Hepatocyte (in vitro differentiated cells): ENCODE measurements at regions not wholly inside any gene's neighbourhood (a gene's known extent, or its start where the extent isn't known, plus 50 kb on each side); places are given as distances from the start of the nearest gene placed in this dataset.

Source experiments
- DNase-seq: peaks from one replicate; pipeline ENCODE4 v3.0.0-alpha.2; 2016; ENCODE audit warnings: low spot score
- H2AFZ ChIP-seq: fragments of 200-600 bp; sonication (generic); 2 replicates; pipeline ENCODE4 v1.6.0; 2016; ENCODE audit warnings: antibody characterized with exemption, mild to moderate bottlenecking
- H3K27ac ChIP-seq: fragments of 200-600 bp; sonication (generic); 2 replicates; pipeline ENCODE4 v1.5.1; 2016; ENCODE audit warnings: mild to moderate bottlenecking
- H3K27me3 ChIP-seq: fragments of 200-600 bp; sonication (generic); 2 replicates; pipeline ENCODE4 v1.6.1; 2016
- H3K36me3 ChIP-seq: fragments of 200-600 bp; sonication (generic); replicated peaks from 2 replicates; pipeline ENCODE4 v1.5.1; 2016; ENCODE audit warnings: low read depth; ENCODE audit not compliant: insufficient read depth
- H3K4me1 ChIP-seq: fragments of 200-600 bp; sonication (generic); 2 replicates; pipeline ENCODE4 v1.5.1; 2016; ENCODE audit warnings: mild to moderate bottlenecking, moderate library complexity; ENCODE audit not compliant: insufficient read depth
- H3K4me2 ChIP-seq: fragments of 200-600 bp; sonication (generic); 2 replicates; pipeline ENCODE4 v1.6.0; 2016
- H3K4me3 ChIP-seq: fragments of 200-600 bp; sonication (generic); 2 replicates; pipeline ENCODE4 v1.5.1; 2016; ENCODE audit warnings: mild to moderate bottlenecking
- H3K79me2 ChIP-seq: fragments of 200-600 bp; sonication (generic); 2 replicates; pipeline ENCODE4 v1.6.0; 2017; ENCODE audit warnings: mild to moderate bottlenecking
- H3K9me2 ChIP-seq: fragments of 200-600 bp; sonication (generic); replicated peaks from 2 replicates; pipeline ENCODE4 v1.6.0; 2017; ENCODE audit warnings: mild to moderate bottlenecking; ENCODE audit not compliant: insufficient read depth
- H3K9me3 ChIP-seq: fragments of 200-600 bp; sonication (generic); 2 replicates; pipeline ENCODE4 v1.5.1; 2016; ENCODE audit warnings: low read depth, mild to moderate bottlenecking
- H4K20me1 ChIP-seq: fragments of 200-600 bp; sonication (generic); 2 replicates; pipeline ENCODE4 v1.6.0; 2016; ENCODE audit warnings: mild to moderate bottlenecking; ENCODE audit not compliant: insufficient read depth, poor library complexity, severe bottlenecking
- EZH2 ChIP-seq: fragments of 200-600 bp; sonication (generic); IDR thresholded peaks from 2 replicates; pipeline ENCODE4 v1.6.1; 2016; ENCODE audit warnings: antibody characterized with exemption, mild to moderate bottlenecking, borderline replicate concordance
- EZH2phosphoT487 ChIP-seq: fragments of 200-600 bp; sonication (generic); IDR thresholded peaks from one replicate; pipeline ENCODE4 v1.6.1; 2018; ENCODE audit warnings: antibody characterized with exemption, mild to moderate bottlenecking, low read depth, moderate library complexity; ENCODE audit not compliant: unreplicated experiment, severe bottlenecking
- WGBS: methylation state at CpG from one replicate; pipeline ENCODE4 v1.1.6; 2016; ENCODE audit warnings: low lambda C conversion rate; ENCODE audit errors: missing lambda C conversion rate; 5-methylcytosine and 5-hydroxymethylcytosine counted together
- TF ChIP-seq, protein P1 (sequence below): fragments of 200-600 bp; sonication (generic); IDR thresholded peaks from 2 replicates; pipeline ENCODE4 v1.5.1; 2016; ENCODE audit warnings: antibody characterized with exemption, mild to moderate bottlenecking; ENCODE audit not compliant: poor library complexity

DNA sequence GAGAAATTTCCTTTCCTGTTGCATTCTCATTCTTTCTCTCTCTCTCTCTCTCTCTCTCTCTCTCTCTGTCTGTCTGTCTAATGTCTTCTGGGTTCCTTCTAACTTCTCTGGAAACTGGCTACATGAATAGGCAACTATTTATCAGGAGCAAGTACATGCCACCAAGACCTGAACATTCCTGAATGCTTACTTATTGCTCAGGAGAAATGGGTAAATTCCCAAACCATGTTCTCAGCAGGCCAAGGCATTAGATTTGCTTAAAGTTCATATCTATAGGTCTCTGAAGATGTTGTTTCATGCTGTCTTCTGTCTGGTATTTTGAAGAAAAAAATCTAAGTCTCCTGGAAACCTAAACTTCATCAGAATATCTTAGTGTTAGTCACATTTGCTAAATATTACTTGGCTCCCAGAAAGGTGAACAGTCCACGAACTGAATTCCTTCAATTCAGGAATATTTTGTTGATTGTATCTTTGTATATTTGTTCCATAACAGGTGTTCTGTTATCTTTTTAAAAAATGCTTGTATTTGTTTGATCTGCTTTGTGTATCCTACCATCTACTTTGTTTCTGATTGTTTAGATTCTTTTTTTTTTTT is 77.2 kb upstream of the FIGN start:
- no peak overlapping the region for H3K4me2 ChIP-seq
- WGBS: 86% methylated on average over 1 of the region's 1 CpG

DNA sequence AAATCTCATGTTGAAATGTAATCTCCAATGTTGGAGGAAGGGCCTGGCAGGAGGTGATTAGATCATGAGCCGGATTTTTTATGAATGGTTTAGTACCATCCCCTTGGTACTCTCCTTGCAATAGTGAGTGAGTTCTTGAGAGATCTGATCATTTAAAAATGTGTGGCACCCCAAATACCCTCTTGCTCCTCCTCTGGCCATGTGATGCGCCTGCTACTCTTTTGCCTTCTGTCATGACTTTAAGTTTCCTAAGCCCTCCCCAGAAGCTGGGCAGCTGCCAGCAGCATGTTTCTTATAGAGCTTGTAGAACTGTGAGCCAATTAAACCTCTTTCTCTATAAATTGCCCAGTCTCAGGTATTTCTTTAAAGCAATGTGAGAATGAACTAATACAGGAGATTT is 72.6 kb upstream of the FIGN start:
- 94% methylated on average over 2 of the region's 2 CpGs for WGBS
- H3K9me2 ChIP-seq: no peaks in the 10 kb centered on the region
- no peaks in the 10 kb centered on the region for H3K36me3 ChIP-seq
- no peaks in the 10 kb centered on the region for H3K27me3 ChIP-seq
- no peaks in the 10 kb centered on the region for H4K20me1 ChIP-seq
- no peak for TF ChIP-seq EZH2phosphoT487
- no peak for TF ChIP-seq EZH2
- TF ChIP-seq, protein P1, sequence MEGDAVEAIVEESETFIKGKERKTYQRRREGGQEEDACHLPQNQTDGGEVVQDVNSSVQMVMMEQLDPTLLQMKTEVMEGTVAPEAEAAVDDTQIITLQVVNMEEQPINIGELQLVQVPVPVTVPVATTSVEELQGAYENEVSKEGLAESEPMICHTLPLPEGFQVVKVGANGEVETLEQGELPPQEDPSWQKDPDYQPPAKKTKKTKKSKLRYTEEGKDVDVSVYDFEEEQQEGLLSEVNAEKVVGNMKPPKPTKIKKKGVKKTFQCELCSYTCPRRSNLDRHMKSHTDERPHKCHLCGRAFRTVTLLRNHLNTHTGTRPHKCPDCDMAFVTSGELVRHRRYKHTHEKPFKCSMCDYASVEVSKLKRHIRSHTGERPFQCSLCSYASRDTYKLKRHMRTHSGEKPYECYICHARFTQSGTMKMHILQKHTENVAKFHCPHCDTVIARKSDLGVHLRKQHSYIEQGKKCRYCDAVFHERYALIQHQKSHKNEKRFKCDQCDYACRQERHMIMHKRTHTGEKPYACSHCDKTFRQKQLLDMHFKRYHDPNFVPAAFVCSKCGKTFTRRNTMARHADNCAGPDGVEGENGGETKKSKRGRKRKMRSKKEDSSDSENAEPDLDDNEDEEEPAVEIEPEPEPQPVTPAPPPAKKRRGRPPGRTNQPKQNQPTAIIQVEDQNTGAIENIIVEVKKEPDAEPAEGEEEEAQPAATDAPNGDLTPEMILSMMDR: no peak
- no peak overlapping the region for H3K4me2 ChIP-seq
- H3K4me3 ChIP-seq: no peak overlapping the region
- no peaks in the 10 kb centered on the region for H3K79me2 ChIP-seq
- H3K4me1 ChIP-seq: no peaks in the 10 kb centered on the region
- no peaks in the 10 kb centered on the region for H3K9me3 ChIP-seq
- no peak overlapping the region for H2AFZ ChIP-seq
- DNase-seq: no peak
- no peak overlapping the region for H3K27ac ChIP-seq

More for the DNA sequence above, 77.2 kb upstream of the FIGN start:
- Histone ChIP-seq H3K79me2 (no peaks in the 10 kb centered on the region), H3K4me1 (no peaks in the 10 kb centered on the region), H3K9me2 (no peaks in the 10 kb centered on the region), H3K9me3 (peaks cover 6% of the 10 kb centered on the region), H3K27me3 (no peaks in the 10 kb centered on the region), H3K36me3 (no peaks in the 10 kb centered on the region), H4K20me1 (no peaks in the 10 kb centered on the region), H3K4me3 (no peak overlapping the region), H3K27ac (no peak overlapping the region), H2AFZ (no peak overlapping the region)
- DNase-seq: no peak
- TF ChIP-seq, protein P1: no peak
- no peak for TF ChIP-seq EZH2phosphoT487
- no peak for TF ChIP-seq EZH2

DNA sequence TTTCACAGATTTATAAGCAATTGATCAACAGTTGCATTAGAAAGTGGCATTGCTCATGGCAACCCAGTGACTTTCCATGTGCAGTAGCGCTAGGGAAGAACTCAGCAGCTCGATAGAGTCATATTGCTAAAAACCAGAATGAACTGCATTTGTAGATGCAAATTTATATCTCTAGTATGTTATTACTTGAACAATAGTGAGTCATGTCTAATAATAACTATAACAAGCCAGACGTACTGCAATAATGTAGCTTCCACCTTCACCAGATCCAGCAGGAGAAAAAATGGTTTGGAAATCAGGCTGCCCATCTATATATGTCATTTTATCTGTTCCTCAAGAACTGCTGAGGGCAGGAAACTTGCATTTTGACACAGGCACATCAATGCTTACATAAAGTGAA is 66.5 kb upstream of the FIGN start:
- no peaks in the 10 kb centered on the region for H3K27me3 ChIP-seq
- H3K36me3 ChIP-seq: no peaks in the 10 kb centered on the region
- no peaks in the 10 kb centered on the region for H3K9me2 ChIP-seq
- 81% methylated on average over 3 of the region's 3 CpGs for WGBS
- no peaks in the 10 kb centered on the region for H4K20me1 ChIP-seq
- H3K4me3 ChIP-seq: no peak overlapping the region
- TF ChIP-seq, protein P1: no peak
- TF ChIP-seq EZH2phosphoT487: no peak
- TF ChIP-seq EZH2: no peak
- no peak overlapping the region for H3K4me2 ChIP-seq
- no peak for DNase-seq
- H3K9me3 ChIP-seq: no peaks in the 10 kb centered on the region
- H3K4me1 ChIP-seq: peaks cover 5% of the 10 kb centered on the region
- no peak overlapping the region for H2AFZ ChIP-seq
- H3K27ac ChIP-seq: no peak overlapping the region
- H3K79me2 ChIP-seq: no peaks in the 10 kb centered on the region

DNA sequence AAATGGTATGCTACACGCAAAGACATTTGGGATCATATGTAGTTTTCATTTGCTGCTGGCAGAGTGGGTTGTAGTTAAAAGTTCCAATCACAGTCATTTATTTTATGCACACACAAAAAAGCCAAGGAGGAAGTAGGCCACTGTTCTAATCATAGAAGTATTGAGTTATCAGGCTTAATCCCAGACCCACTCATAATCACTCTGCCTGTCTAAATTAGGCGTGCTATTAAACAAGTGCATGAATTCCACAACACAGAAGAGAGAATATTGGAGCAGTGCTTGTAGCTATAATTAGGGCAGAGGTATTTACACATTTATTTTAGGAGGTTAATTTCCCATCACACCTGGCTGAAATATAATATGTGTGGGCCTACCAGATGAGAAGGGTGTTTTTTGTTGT is 65.7 kb upstream of the FIGN start:
- H3K4me1 ChIP-seq: peaks cover 5% of the 10 kb centered on the region
- H3K36me3 ChIP-seq: no peaks in the 10 kb centered on the region
- peak overlapping the region; percentile 59 for H3K4me2 ChIP-seq
- H3K9me2 ChIP-seq: no peaks in the 10 kb centered on the region
- no peaks in the 10 kb centered on the region for H4K20me1 ChIP-seq
- H3K27ac ChIP-seq: no peak overlapping the region
- 77% methylated on average over 2 of the region's 2 CpGs for WGBS
- no peaks in the 10 kb centered on the region for H3K9me3 ChIP-seq
- H3K4me3 ChIP-seq: no peak overlapping the region
- H3K27me3 ChIP-seq: no peaks in the 10 kb centered on the region
- no peaks in the 10 kb centered on the region for H3K79me2 ChIP-seq
- H2AFZ ChIP-seq: no peak overlapping the region
- no peak for DNase-seq
- TF ChIP-seq EZH2phosphoT487 (no peak), EZH2 (no peak)
- TF ChIP-seq, protein P1: no peak
